H1 (cell line): ENCODE measurements at regions not wholly inside any gene's neighbourhood (a gene's known extent, or its start where the extent isn't known, plus 50 kb on each side); places are given as distances from the start of the nearest gene placed in this dataset.

ENCODE experiments used
- ATF3 ChIP-seq: IDR thresholded peaks from 2 replicates; pipeline ENCODE4 v1.6.1; 2011; ENCODE audit warnings: low read depth, mild to moderate bottlenecking, low read length; ENCODE audit not compliant: insufficient read depth
- CEBPB ChIP-seq: IDR thresholded peaks from 2 replicates; pipeline ENCODE4 v1.6.1; 2012; ENCODE audit warnings: low read depth, low read length
- CTCF ChIP-seq, 3 experiments: IDR thresholded peaks; 1 replicate in 2 of 3; 2 replicates in 1 of 3; pipeline versions ENCODE4 v1.5.1 to v1.6.1; 2011; ENCODE audit warnings: low read length in 3 of 3, mild to moderate bottlenecking in 3 of 3, inconsistent platforms in 2 of 3, low read depth in 1 of 3, moderate library complexity in 1 of 3; ENCODE audit not compliant: insufficient read depth in 1 of 3; ENCODE audit errors: control extremely low read depth in 1 of 3
- EP300 ChIP-seq, 2 experiments: IDR thresholded peaks; 1 replicate in 1 of 2; 2 replicates in 1 of 2; pipeline ENCODE4 v1.6.1; 2011 to 2012; ENCODE audit warnings: low read depth in 2 of 2, low read length in 2 of 2, mild to moderate bottlenecking in 2 of 2, borderline replicate concordance in 1 of 2, inconsistent platforms in 1 of 2, moderate library complexity in 1 of 2
- JUN ChIP-seq: IDR thresholded peaks from 2 replicates; pipeline ENCODE4 v1.6.1; 2011; ENCODE audit warnings: low read depth, mild to moderate bottlenecking, improper control_type of control experiment, low read length
- POLR2A ChIP-seq, 2 experiments: IDR thresholded peaks; 1 replicate in 1 of 2; 2 replicates in 1 of 2; pipeline ENCODE4 v1.6.1; 2011; ENCODE audit warnings: low read depth in 2 of 2, low read length in 2 of 2, mild to moderate bottlenecking in 2 of 2; ENCODE audit errors: control extremely low read depth in 1 of 2
- RFX5 ChIP-seq: IDR thresholded peaks from 2 replicates; pipeline ENCODE4 v1.6.1; 2011; ENCODE audit warnings: low read depth, low read length, improper control_type of control experiment, borderline replicate concordance

- TF ChIP-seq ATF3 (no peak), CTCF (IDR thresholded peaks at IDR 0.05; ENCODE audit: control extremely low read depth in 1 of 3, insufficient read depth in 1 of 3, low read depth in 1 of 3, low read length in 3 of 3) (no peak), POLR2A (IDR thresholded peaks at IDR 0.05; ENCODE audit: control extremely low read depth in 1 of 2, low read depth in 2 of 2, low read length in 2 of 2) (no peak), RFX5 (no peak), CEBPB (no peak), EP300 (IDR thresholded peaks at IDR 0.05; ENCODE audit: borderline replicate concordance in 1 of 2, low read depth in 2 of 2, low read length in 2 of 2) (no peak), JUN (no peak)
These were observed 271.8 kb downstream of the FBXW7 start for GRCh38 chr4:152264106-152264505.
